Lower leg skin (tissue), 3 donors: ENCODE measurements at regions not wholly inside any gene's neighbourhood (a gene's known extent, or its start where the extent isn't known, plus 50 kb on each side); places are given as distances from the start of the nearest gene placed in this dataset.

Experiments used
- POLR2A ChIP-seq, 2 donors: fragments of 450-650 bp; IDR thresholded peaks; one replicate each; pipeline ENCODE4 v1.6.1; 2016 to 2017; ENCODE audit warnings: antibody characterized with exemption in 2 of 2, mild to moderate bottlenecking in 1 of 2, moderate library complexity in 1 of 2
- TF ChIP-seq, protein P1 (sequence below), 3 donors: fragments of 450-650 bp; IDR thresholded peaks; one replicate each; pipeline ENCODE4 v1.5.1; 2016; ENCODE audit warnings: antibody characterized with exemption in 3 of 3, mild to moderate bottlenecking in 3 of 3, moderate library complexity in 2 of 3

GRCh38 chr1:87188640-87189039 is 140.0 kb upstream of the LMO4 start:
- TF ChIP-seq, protein P1, sequence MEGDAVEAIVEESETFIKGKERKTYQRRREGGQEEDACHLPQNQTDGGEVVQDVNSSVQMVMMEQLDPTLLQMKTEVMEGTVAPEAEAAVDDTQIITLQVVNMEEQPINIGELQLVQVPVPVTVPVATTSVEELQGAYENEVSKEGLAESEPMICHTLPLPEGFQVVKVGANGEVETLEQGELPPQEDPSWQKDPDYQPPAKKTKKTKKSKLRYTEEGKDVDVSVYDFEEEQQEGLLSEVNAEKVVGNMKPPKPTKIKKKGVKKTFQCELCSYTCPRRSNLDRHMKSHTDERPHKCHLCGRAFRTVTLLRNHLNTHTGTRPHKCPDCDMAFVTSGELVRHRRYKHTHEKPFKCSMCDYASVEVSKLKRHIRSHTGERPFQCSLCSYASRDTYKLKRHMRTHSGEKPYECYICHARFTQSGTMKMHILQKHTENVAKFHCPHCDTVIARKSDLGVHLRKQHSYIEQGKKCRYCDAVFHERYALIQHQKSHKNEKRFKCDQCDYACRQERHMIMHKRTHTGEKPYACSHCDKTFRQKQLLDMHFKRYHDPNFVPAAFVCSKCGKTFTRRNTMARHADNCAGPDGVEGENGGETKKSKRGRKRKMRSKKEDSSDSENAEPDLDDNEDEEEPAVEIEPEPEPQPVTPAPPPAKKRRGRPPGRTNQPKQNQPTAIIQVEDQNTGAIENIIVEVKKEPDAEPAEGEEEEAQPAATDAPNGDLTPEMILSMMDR (IDR thresholded peaks at IDR 0.05) = no peak
- no peak for TF ChIP-seq POLR2A (IDR thresholded peaks at IDR 0.05)
